CD14-positive monocyte (primary cell): ENCODE measurements at regions not wholly inside any gene's neighbourhood (a gene's known extent, or its start where the extent isn't known, plus 50 kb on each side); places are given as distances from the start of the nearest gene placed in this dataset.

Source experiments
- DNase-seq, 3 donors: peaks; one replicate each; pipeline ENCODE4 v3.0.0-alpha.2; 2011 to 2022
- H2AFZ ChIP-seq: 2 replicates; pipeline ENCODE4 v1.6.0; 2012; ENCODE audit warnings: mild to moderate bottlenecking, low read depth, low read length, inconsistent platforms; ENCODE audit not compliant: insufficient read depth, poor library complexity, severe bottlenecking
- H3K27ac ChIP-seq, 2 donors: 1 replicate in 1 of 2; 2 replicates in 1 of 2; pipeline ENCODE4 v1.5.1; 2012 to 2013; ENCODE audit warnings: low read length in 2 of 2, control low read depth in 1 of 2, inconsistent platforms in 1 of 2, low read depth in 1 of 2, mild to moderate bottlenecking in 1 of 2
- H3K27me3 ChIP-seq, 2 donors: one replicate each; pipeline versions ENCODE4 v1.6.0 to v1.6.1; 2011 to 2013; ENCODE audit warnings: low read length in 2 of 2; ENCODE audit not compliant: control insufficient read depth in 2 of 2, insufficient read depth in 2 of 2
- H3K36me3 ChIP-seq, 2 donors: replicated peaks in 1 of 2; 1 replicate in 1 of 2; 2 replicates in 1 of 2; pipeline versions ENCODE4 v1.5.1 to v1.6.1; 2012 to 2013; ENCODE audit warnings: low read length in 2 of 2, control low read depth in 1 of 2, inconsistent platforms in 1 of 2, mild to moderate bottlenecking in 1 of 2; ENCODE audit not compliant: insufficient read depth in 2 of 2, control insufficient read depth in 1 of 2
- H3K4me1 ChIP-seq, 2 donors: 1 replicate in 1 of 2; 2 replicates in 1 of 2; pipeline versions ENCODE4 v1.5.1 to v1.6.1; 2012 to 2013; ENCODE audit warnings: low read length in 2 of 2, control low read depth in 1 of 2, inconsistent platforms in 1 of 2, mild to moderate bottlenecking in 1 of 2, moderate library complexity in 1 of 2; ENCODE audit not compliant: insufficient read depth in 2 of 2, control insufficient read depth in 1 of 2
- H3K4me2 ChIP-seq: replicated peaks from 2 replicates; pipeline ENCODE3; 2012; ENCODE audit warnings: low read length, moderate library complexity, mild to moderate bottlenecking; ENCODE audit not compliant: poor library complexity, severe bottlenecking; ENCODE audit errors: extremely low read depth
- H3K4me3 ChIP-seq, 3 experiments: fragments of 200-600 bp in 1 of 3; sonication (generic) in 1 of 3; replicated peaks in 1 of 3; 1 replicate in 2 of 3; 2 replicates in 1 of 3; pipeline ENCODE4 v1.5.1; 2011 to 2013; ENCODE audit warnings: low read length in 3 of 3, mild to moderate bottlenecking in 3 of 3, control low read depth in 2 of 3, low read depth in 2 of 3, inconsistent platforms in 1 of 3, moderate library complexity in 1 of 3
- H3K79me2 ChIP-seq: 2 replicates; pipeline ENCODE4 v1.6.0; 2012; ENCODE audit warnings: mild to moderate bottlenecking, control low read depth, inconsistent platforms, low read length, moderate library complexity; ENCODE audit not compliant: insufficient read depth
- H3K9ac ChIP-seq: 2 replicates; pipeline ENCODE4 v1.6.0; 2017; ENCODE audit warnings: low read length, mild to moderate bottlenecking; ENCODE audit not compliant: insufficient read depth, poor library complexity, severe bottlenecking
- H3K9me3 ChIP-seq, 2 donors: replicated peaks in 1 of 2; 1 replicate in 1 of 2; 2 replicates in 1 of 2; pipeline versions ENCODE4 v1.5.1 to v1.6.1; 2012 to 2013; ENCODE audit warnings: low read length in 2 of 2, control low read depth in 1 of 2; ENCODE audit not compliant: control insufficient read depth in 1 of 2, insufficient read depth in 1 of 2
- H4K20me1 ChIP-seq: 2 replicates; pipeline ENCODE4 v1.6.0; 2012; ENCODE audit warnings: mild to moderate bottlenecking, low read length, control low read depth, moderate library complexity; ENCODE audit not compliant: insufficient read depth
- H3K27ac Mint-ChIP-seq, 7 donors: one replicate each; pipeline ENCODE4 v1.8.0; 2020; ENCODE audit warnings: mild to moderate bottlenecking in 7 of 7, mixed read lengths in 7 of 7, moderate library complexity in 6 of 7, inconsistent platforms in 2 of 7
- H3K27me3 Mint-ChIP-seq, 3 donors: one replicate each; pipeline ENCODE4 v1.8.0; 2021 to 2022; ENCODE audit warnings: low read depth in 3 of 3, mild to moderate bottlenecking in 3 of 3, mixed read lengths in 3 of 3, moderate library complexity in 3 of 3, inconsistent platforms in 1 of 3
- H3K36me3 Mint-ChIP-seq, 2 donors: one replicate each; pipeline ENCODE4 v1.8.0; 2020; ENCODE audit warnings: mixed read lengths in 2 of 2, inconsistent platforms in 1 of 2, mild to moderate bottlenecking in 1 of 2
- H3K4me1 Mint-ChIP-seq: one replicate; pipeline ENCODE4 v1.8.0; 2020; ENCODE audit warnings: mild to moderate bottlenecking, mixed read lengths
- H3K4me3 Mint-ChIP-seq, 2 donors: one replicate each; pipeline ENCODE4 v1.8.0; 2020; ENCODE audit warnings: mild to moderate bottlenecking in 2 of 2, mixed read lengths in 2 of 2, moderate library complexity in 1 of 2
- H3K9me3 Mint-ChIP-seq, 7 donors: one replicate each; pipeline ENCODE4 v1.8.0; 2020 to 2022; ENCODE audit warnings: mixed read lengths in 7 of 7, mild to moderate bottlenecking in 6 of 7, moderate library complexity in 6 of 7, inconsistent platforms in 2 of 7
- CTCF ChIP-seq: fragments of 200-600 bp; IDR thresholded peaks from one replicate; pipeline ENCODE4 v1.8.0; 2022; ENCODE audit warnings: antibody characterized with exemption, mild to moderate bottlenecking
- WGBS: methylation state at CpG from one replicate; pipeline ENCODE4 v1.1.5; 2013; ENCODE audit warnings: missing lambda C conversion rate; ENCODE audit not compliant: insufficient coverage; 5-methylcytosine and 5-hydroxymethylcytosine counted together
- intact Hi-C, 2 donors: fragments of 100-400 bp; cut with micrococcal nuclease; formaldehyde crosslinking; loops; one replicate each; pipeline versions ENCODE4 v1.15.0 to v1.15.1; 2023

- no peak overlapping the region for H3K27ac Mint-ChIP-seq
- intact Hi-C loops: no loop called here
- H3K4me1 Mint-ChIP-seq: no peaks in the 10 kb centered on the region
- no peaks in the 10 kb centered on the region for H3K79me2 ChIP-seq
- peaks cover 0 to 6% (median 2%) of the 10 kb centered on the region in 7 donors for H3K9me3 Mint-ChIP-seq
- H4K20me1 ChIP-seq: no peaks in the 10 kb centered on the region
- H3K27me3 Mint-ChIP-seq: peaks cover 0 to 3% (median 2%) of the 10 kb centered on the region in 3 donors
- H3K9ac ChIP-seq: no peak overlapping the region
- H3K4me2 ChIP-seq: no peak overlapping the region
- 100% methylated on average over 2 of the region's 5 CpGs for WGBS
- no peak overlapping the region for H3K27ac ChIP-seq
- no peak overlapping the region for H3K4me3 ChIP-seq
- H2AFZ ChIP-seq: no peak overlapping the region
- H3K36me3 Mint-ChIP-seq: no peaks in the 10 kb centered on the region
- no peaks in the 10 kb centered on the region for H3K4me1 ChIP-seq
- DNase-seq: no peak
- TF ChIP-seq CTCF: no peak
- no peaks in the 10 kb centered on the region for H3K27me3 ChIP-seq
- no peak overlapping the region for H3K4me3 Mint-ChIP-seq
- no peaks in the 10 kb centered on the region for H3K9me3 ChIP-seq
- H3K36me3 ChIP-seq: no peaks in the 10 kb centered on the region
These were observed 273.3 kb upstream of the MAF start for GRCh38 chr16:79873825-79874224.

- intact Hi-C loops: no loop called here
- H3K27ac Mint-ChIP-seq: no peak overlapping the region
- 100% methylated on average over 2 of the region's 6 CpGs for WGBS
These were observed 271.4 kb upstream of the MAF start for GRCh38 chr16:79871906-79872305.

More at GRCh38 chr16:79871906-79872305, 271.4 kb upstream of the MAF start:
- H3K27me3 ChIP-seq: no peaks in the 10 kb centered on the region
- H3K4me3 ChIP-seq: no peak overlapping the region
- peaks cover 0 to 1% (median 0%) of the 10 kb centered on the region in 3 donors for H3K27me3 Mint-ChIP-seq
- no peak overlapping the region for H3K9ac ChIP-seq
- H3K36me3 Mint-ChIP-seq: no peaks in the 10 kb centered on the region
- no peak for TF ChIP-seq CTCF
- no peaks in the 10 kb centered on the region for H4K20me1 ChIP-seq
- H3K4me1 Mint-ChIP-seq: no peaks in the 10 kb centered on the region
- no peak overlapping the region for H3K4me2 ChIP-seq
- no peaks in the 10 kb centered on the region for H3K79me2 ChIP-seq
- DNase-seq: no peak
- no peak overlapping the region for H2AFZ ChIP-seq
- no peak overlapping the region for H3K4me3 Mint-ChIP-seq
- H3K4me1 ChIP-seq: no peaks in the 10 kb centered on the region
- no peak overlapping the region for H3K27ac ChIP-seq
- no peaks in the 10 kb centered on the region for H3K36me3 ChIP-seq
- peaks cover 0 to 5% (median 2%) of the 10 kb centered on the region in 7 donors for H3K9me3 Mint-ChIP-seq
- no peaks in the 10 kb centered on the region for H3K9me3 ChIP-seq
